Keratinocyte (primary cell): ENCODE measurements at regions not wholly inside any gene's neighbourhood (a gene's known extent, or its start where the extent isn't known, plus 50 kb on each side); places are given as distances from the start of the nearest gene placed in this dataset.
"Not testable (repeated sequence)": the region's sequence is repeated elsewhere in the genome, so short reads cannot be mapped to it uniquely, and the experiment has no call there.

Experiments
- DNase-seq: peaks from one replicate; pipeline ENCODE4 v3.0.0-alpha.2; 2011; ENCODE audit warnings: low read depth, missing footprints, low spot score
- FAIRE-seq: peaks from 2 replicates; lab custom pipeline; 2011; peaks lifted over from hg19 to GRCh38; lab: Jason Lieb, UNC
- H2AFZ ChIP-seq: 2 replicates; pipeline ENCODE4 v1.6.0; 2012; ENCODE audit warnings: low read length, control low read depth, inconsistent platforms; ENCODE audit not compliant: control insufficient read depth
- H3K27ac ChIP-seq: 2 replicates; pipeline ENCODE4 v1.5.1; 2011; ENCODE audit warnings: low read length; ENCODE audit not compliant: control insufficient read depth, insufficient read depth
- H3K27me3 ChIP-seq: 3 replicates; pipeline ENCODE4 v1.6.0; 2011; ENCODE audit warnings: low read length; ENCODE audit not compliant: control insufficient read depth, insufficient read depth; ENCODE audit errors: extremely low read depth
- H3K36me3 ChIP-seq, 2 experiments: 2 replicates in 1 of 2; 3 replicates in 1 of 2; pipeline ENCODE4 v1.5.1; 2011; ENCODE audit warnings: low read length in 2 of 2, mild to moderate bottlenecking in 1 of 2; ENCODE audit not compliant: control insufficient read depth in 2 of 2, insufficient read depth in 2 of 2; ENCODE audit errors: extremely low read depth in 1 of 2
- H3K4me1 ChIP-seq: 3 replicates; pipeline ENCODE4 v1.5.1; 2011; ENCODE audit warnings: low read length; ENCODE audit not compliant: control insufficient read depth, insufficient read depth; ENCODE audit errors: extremely low read depth
- H3K4me2 ChIP-seq: 3 replicates; pipeline ENCODE4 v1.6.0; 2011; ENCODE audit warnings: low read depth, low read length; ENCODE audit not compliant: control insufficient read depth, insufficient read depth; ENCODE audit errors: extremely low read depth
- H3K4me3 ChIP-seq, 3 experiments: fragments of 200-600 bp in 1 of 3; sonication (generic) in 1 of 3; 2 replicates in 2 of 3; 3 replicates in 1 of 3; pipeline ENCODE4 v1.5.1; 2011 to 2016; ENCODE audit warnings: low read length in 3 of 3, mild to moderate bottlenecking in 3 of 3, control low read depth in 2 of 3, inconsistent platforms in 1 of 3, low read depth in 1 of 3, mixed read lengths in 1 of 3, mixed run types in 1 of 3, moderate library complexity in 1 of 3; ENCODE audit not compliant: control insufficient read depth in 2 of 3, insufficient read depth in 2 of 3; ENCODE audit errors: extremely low read depth in 1 of 3
- H3K79me2 ChIP-seq: 2 replicates; pipeline ENCODE4 v1.6.0; 2012; ENCODE audit warnings: low read length; ENCODE audit not compliant: control insufficient read depth, insufficient read depth
- H3K9ac ChIP-seq: 3 replicates; pipeline ENCODE4 v1.6.0; 2011; ENCODE audit warnings: low read length; ENCODE audit not compliant: control insufficient read depth, insufficient read depth; ENCODE audit errors: extremely low read depth
- H3K9me1 ChIP-seq: 3 replicates; pipeline ENCODE4 v1.6.0; 2011; ENCODE audit warnings: low read length; ENCODE audit not compliant: control insufficient read depth, insufficient read depth; ENCODE audit errors: extremely low read depth
- H3K9me3 ChIP-seq: 2 replicates; pipeline ENCODE4 v1.5.1; 2012; ENCODE audit warnings: low read depth, low read length; ENCODE audit not compliant: control insufficient read depth
- H4K20me1 ChIP-seq: 3 replicates; pipeline ENCODE4 v1.6.0; 2011; ENCODE audit warnings: low read length; ENCODE audit not compliant: control insufficient read depth, insufficient read depth; ENCODE audit errors: extremely low read depth
- CTCF ChIP-seq, 3 experiments: IDR thresholded peaks in 1 of 3; conservative IDR thresholded peaks in 1 of 3; optimal IDR thresholded peaks in 1 of 3; 2 replicates in 2 of 3; 3 replicates in 1 of 3; pipeline versions ENCODE3 to v1.5.1; 2011; ENCODE audit warnings: low read length in 3 of 3, mild to moderate bottlenecking in 3 of 3, moderate library complexity in 2 of 3, control low read depth in 1 of 3, inconsistent platforms in 1 of 3; ENCODE audit not compliant: insufficient read depth in 2 of 3; ENCODE audit errors: extremely low read depth in 1 of 3
- EZH2 ChIP-seq: IDR thresholded peaks from one replicate; pipeline ENCODE4 v1.6.1; 2012; ENCODE audit warnings: inconsistent platforms, mild to moderate bottlenecking, low read length, moderate library complexity
- dilution Hi-C: fragments of 300-500 bp; cut with MboI; formaldehyde crosslinking; loops from one replicate; pipeline ENCODE4 v1.7.0; 2020; ENCODE audit warnings: low sequenced_read_pairs; ENCODE audit not compliant: extremely low pct_ligation_motif_present

- H3K36me3 ChIP-seq: no peaks in the 10 kb centered on the region
- TF ChIP-seq EZH2 (no peak), CTCF (optimal IDR thresholded peaks at IDR 0.05 in 1 of 3, IDR thresholded peaks at IDR 0.05 in 1 of 3, conservative IDR thresholded peaks at IDR 0.05 in 1 of 3; ENCODE audit: extremely low read depth in 1 of 3, insufficient read depth in 2 of 3, low read length in 3 of 3) (no peak)
- H2AFZ ChIP-seq: peak overlapping the region; percentile 73
- no peaks in the 10 kb centered on the region for H3K79me2 ChIP-seq
- no peak overlapping the region for H3K27ac ChIP-seq
- H3K9ac ChIP-seq: peak overlapping the region; percentile 19
- H3K9me3 ChIP-seq: no peaks in the 10 kb centered on the region
- no peak for DNase-seq
- H3K4me3 ChIP-seq: peak overlapping the region; percentile 40 to 72 (median 65)
- H3K4me1 ChIP-seq: no peaks in the 10 kb centered on the region
- FAIRE-seq: no peak
- peaks cover 9% of the 10 kb centered on the region for H3K27me3 ChIP-seq
- no peaks in the 10 kb centered on the region for H3K9me1 ChIP-seq
- peak overlapping the region; percentile 92 for H3K4me2 ChIP-seq
- H4K20me1 ChIP-seq: no peaks in the 10 kb centered on the region
- dilution Hi-C loops: no loop called here
Measured at GRCh38 chr6:28794175-28795002, 129.4 kb downstream of the TRIM27 start.

- H3K27ac ChIP-seq, H3K9me3 ChIP-seq, H3K79me2 ChIP-seq, FAIRE-seq, H3K9me1 ChIP-seq, H3K9ac ChIP-seq, H4K20me1 ChIP-seq, H3K4me1 ChIP-seq, DNase-seq, dilution Hi-C loops, H3K36me3 ChIP-seq, H3K4me2 ChIP-seq, H3K4me3 ChIP-seq, H3K27me3 ChIP-seq, H2AFZ ChIP-seq: not testable (repeated sequence)
Measured at GRCh38 chr6:28800647-28801046, 123.1 kb downstream of the TRIM27 start.
